WERI-Rb-1 (cell line): ENCODE measurements at regions not wholly inside any gene's neighbourhood (a gene's known extent, or its start where the extent isn't known, plus 50 kb on each side); places are given as distances from the start of the nearest gene placed in this dataset.

Experiments
- DNase-seq: peaks from one replicate; pipeline ENCODE4 v3.0.0-alpha.2; 2020
- H3K27ac ChIP-seq: fragments of 250-450 bp; sonication (Bioruptor Pico); 2 replicates; pipeline ENCODE4 v1.5.1; 2020; ENCODE audit warnings: mild to moderate bottlenecking, moderate library complexity
- H3K27me3 ChIP-seq: fragments of 250-450 bp; sonication (Bioruptor Pico); 2 replicates; pipeline ENCODE4 v1.5.1; 2021; ENCODE audit warnings: mild to moderate bottlenecking, low read depth, moderate library complexity; ENCODE audit not compliant: insufficient read depth, severe bottlenecking
- H3K36me3 ChIP-seq: fragments of 250-450 bp; sonication (Bioruptor Pico); 2 replicates; pipeline ENCODE4 v1.5.1; 2020; ENCODE audit warnings: mild to moderate bottlenecking, moderate library complexity
- H3K4me3 ChIP-seq: 2 replicates; pipeline ENCODE4 v1.5.1; 2011; ENCODE audit warnings: low read depth, mild to moderate bottlenecking, control low read depth, low read length
- H3K9me3 ChIP-seq: fragments of 250-450 bp; sonication (Bioruptor Pico); 2 replicates; pipeline ENCODE4 v1.5.1; 2021; ENCODE audit warnings: mild to moderate bottlenecking, moderate library complexity; ENCODE audit not compliant: severe bottlenecking
- CTCF ChIP-seq: IDR thresholded peaks from 2 replicates; pipeline ENCODE4 v1.5.1; 2011; ENCODE audit warnings: low read depth, mild to moderate bottlenecking, control low read depth, inconsistent platforms, low read length

GRCh38 chr6:167672738-167673137, 154.0 kb upstream of the AFDN start:
- DNase-seq: no peak
- H3K27ac ChIP-seq: no peak overlapping the region
- no peaks in the 10 kb centered on the region for H3K9me3 ChIP-seq
- no peak for TF ChIP-seq CTCF
- no peaks in the 10 kb centered on the region for H3K36me3 ChIP-seq
- H3K4me3 ChIP-seq: no peak overlapping the region
- no peaks in the 10 kb centered on the region for H3K27me3 ChIP-seq

GRCh38 chr6:167673946-167674345, 152.8 kb upstream of the AFDN start:
- H3K27me3 ChIP-seq: no peaks in the 10 kb centered on the region
- no peak for TF ChIP-seq CTCF
- H3K27ac ChIP-seq: no peak overlapping the region
- DNase-seq: no peak
- H3K36me3 ChIP-seq: no peaks in the 10 kb centered on the region
- no peak overlapping the region for H3K4me3 ChIP-seq
- no peaks in the 10 kb centered on the region for H3K9me3 ChIP-seq

- Histone ChIP-seq H3K9me3 (no peaks in the 10 kb centered on the region), H3K27ac (no peak overlapping the region), H3K4me3 (no peak overlapping the region), H3K27me3 (no peaks in the 10 kb centered on the region), H3K36me3 (no peaks in the 10 kb centered on the region)
- no peak for TF ChIP-seq CTCF
- DNase-seq: no peak
Measured at GRCh38 chr6:167674486-167674885, 152.2 kb upstream of the AFDN start.

GRCh38 chr6:167676000-167676665, 150.6 kb upstream of the AFDN start:
- no peak for DNase-seq
- H3K27me3 ChIP-seq: peaks cover 3% of the 10 kb centered on the region
- H3K9me3 ChIP-seq: no peaks in the 10 kb centered on the region
- H3K27ac ChIP-seq: no peak overlapping the region
- H3K36me3 ChIP-seq: no peaks in the 10 kb centered on the region
- H3K4me3 ChIP-seq: no peak overlapping the region
- no peak for TF ChIP-seq CTCF

GRCh38 chr6:167676666-167677421, 149.9 kb upstream of the AFDN start:
- TF ChIP-seq CTCF: no peak
- Histone ChIP-seq H3K4me3 (no peak overlapping the region), H3K27ac (no peak overlapping the region), H3K9me3 (no peaks in the 10 kb centered on the region), H3K27me3 (peaks cover 3% of the 10 kb centered on the region), H3K36me3 (no peaks in the 10 kb centered on the region)
- no peak for DNase-seq
